Upper lobe of left lung (tissue), 6 donors: ENCODE measurements at regions not wholly inside any gene's neighbourhood (a gene's known extent, or its start where the extent isn't known, plus 50 kb on each side); places are given as distances from the start of the nearest gene placed in this dataset.

Source experiments
- ATAC-seq, 2 donors: fragments of 200-7000 bp; cut with Tn5 transposase; one replicate each; pipeline ENCODE4 v1.9.1; 2022; ENCODE audit warnings: mild to moderate bottlenecking in 2 of 2, moderate library complexity in 2 of 2; ENCODE audit not compliant: low FRiP score in 2 of 2
- DNase-seq, 2 donors: peaks; one replicate each; pipeline ENCODE4 v3.0.0-alpha.2; 2019 to 2020
- H3K27ac ChIP-seq, 4 donors: fragments of 200-600 bp; sonication (generic); one replicate each; pipeline ENCODE4 v1.5.1; 2016 to 2019
- H3K27me3 ChIP-seq, 4 donors: fragments of 200-600 bp; sonication (generic); one replicate each; pipeline ENCODE4 v1.5.1; 2017 to 2019
- H3K36me3 ChIP-seq, 4 donors: fragments of 200-600 bp; sonication (generic); one replicate each; pipeline ENCODE4 v1.5.1; 2016 to 2019
- H3K4me1 ChIP-seq, 4 donors: fragments of 200-600 bp; sonication (generic); one replicate each; pipeline ENCODE4 v1.5.1; 2018 to 2019
- H3K4me3 ChIP-seq, 4 donors: fragments of 200-600 bp; sonication (generic); one replicate each; pipeline ENCODE4 v1.5.1; 2017 to 2019; ENCODE audit warnings: mild to moderate bottlenecking in 2 of 4, moderate library complexity in 1 of 4
- H3K9me3 ChIP-seq, 4 donors: fragments of 200-600 bp; sonication (generic); one replicate each; pipeline ENCODE4 v1.5.1; 2018 to 2019
- EP300 ChIP-seq, 4 donors: sonication (generic); formaldehyde crosslinking; IDR thresholded peaks; one replicate each; pipeline ENCODE4 v1.5.1; 2017; ENCODE audit warnings: antibody characterized with exemption in 4 of 4, control low read depth in 2 of 4
- POLR2A ChIP-seq, 4 donors: fragments of 450-650 bp; IDR thresholded peaks; one replicate each; pipeline ENCODE4 v1.5.1; 2016 to 2017; ENCODE audit warnings: antibody characterized with exemption in 4 of 4, mild to moderate bottlenecking in 2 of 4
- POLR2AphosphoS5 ChIP-seq, 2 donors: sonication (generic); formaldehyde crosslinking; IDR thresholded peaks; one replicate each; pipeline ENCODE4 v1.5.1; 2017; ENCODE audit warnings: antibody characterized with exemption in 2 of 2
- WGBS, 2 donors: methylation state at CpG; one replicate each; pipeline ENCODE4 v1.1.5; 2017 to 2018; 5-methylcytosine and 5-hydroxymethylcytosine counted together
- TF ChIP-seq, protein P1 (sequence below), 6 experiments: fragments of 450-650 bp in 4 of 6; fragments of 200-600 bp in 2 of 6; sonication (generic) in 2 of 6; IDR thresholded peaks; one replicate each; pipeline ENCODE4 v1.5.1; 2016 to 2019; ENCODE audit warnings: antibody characterized with exemption in 6 of 6
- donor health status: DM: no; HTN: no; CAD: no; lungs with moderate emphysema.
- donor health status: DM: no; HTN: yes; CAD: no; lungs with severe emphysema.

DNA sequence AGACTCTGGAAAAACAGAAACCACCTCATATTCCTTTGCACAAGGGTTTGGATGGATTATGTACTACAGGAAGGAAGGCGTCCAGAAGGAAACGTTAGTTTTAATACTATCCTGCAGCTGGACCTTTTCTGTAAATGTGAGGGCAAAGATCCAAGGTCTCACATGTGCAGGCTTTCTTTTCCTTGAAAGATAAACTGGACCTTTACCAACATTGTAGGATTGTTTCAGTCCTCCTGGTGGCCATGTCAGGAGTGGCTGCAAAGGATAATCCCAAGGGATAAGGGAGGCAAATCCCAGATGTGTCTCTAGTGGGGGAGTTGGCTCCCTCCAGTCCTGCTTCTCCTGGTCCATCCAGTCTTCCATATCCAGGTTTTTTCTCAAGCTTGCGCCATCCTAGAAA lies 397.5 kb downstream of the HTR1A start:
- no peak for DNase-seq
- no peak for ATAC-seq
- Histone ChIP-seq H3K4me1 (no peaks in the 10 kb centered on the region), H3K36me3 (no peaks in the 10 kb centered on the region), H3K27me3 (no peaks in the 10 kb centered on the region), H3K4me3 (no peak overlapping the region), H3K27ac (no peak overlapping the region), H3K9me3 (peaks cover 0 to 16% (median 5%) of the 10 kb centered on the region in 4 donors)
- WGBS, 2 donors, result 80 to 82% methylated on average over 3 of the region's 3 CpGs
- TF ChIP-seq POLR2A (IDR thresholded peaks at IDR 0.05) (no peak), EP300 (IDR thresholded peaks at IDR 0.05) (no peak), POLR2AphosphoS5 (IDR thresholded peaks at IDR 0.05) (no peak)
- TF ChIP-seq, protein P1, sequence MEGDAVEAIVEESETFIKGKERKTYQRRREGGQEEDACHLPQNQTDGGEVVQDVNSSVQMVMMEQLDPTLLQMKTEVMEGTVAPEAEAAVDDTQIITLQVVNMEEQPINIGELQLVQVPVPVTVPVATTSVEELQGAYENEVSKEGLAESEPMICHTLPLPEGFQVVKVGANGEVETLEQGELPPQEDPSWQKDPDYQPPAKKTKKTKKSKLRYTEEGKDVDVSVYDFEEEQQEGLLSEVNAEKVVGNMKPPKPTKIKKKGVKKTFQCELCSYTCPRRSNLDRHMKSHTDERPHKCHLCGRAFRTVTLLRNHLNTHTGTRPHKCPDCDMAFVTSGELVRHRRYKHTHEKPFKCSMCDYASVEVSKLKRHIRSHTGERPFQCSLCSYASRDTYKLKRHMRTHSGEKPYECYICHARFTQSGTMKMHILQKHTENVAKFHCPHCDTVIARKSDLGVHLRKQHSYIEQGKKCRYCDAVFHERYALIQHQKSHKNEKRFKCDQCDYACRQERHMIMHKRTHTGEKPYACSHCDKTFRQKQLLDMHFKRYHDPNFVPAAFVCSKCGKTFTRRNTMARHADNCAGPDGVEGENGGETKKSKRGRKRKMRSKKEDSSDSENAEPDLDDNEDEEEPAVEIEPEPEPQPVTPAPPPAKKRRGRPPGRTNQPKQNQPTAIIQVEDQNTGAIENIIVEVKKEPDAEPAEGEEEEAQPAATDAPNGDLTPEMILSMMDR (IDR thresholded peaks at IDR 0.05), result no peak

DNA sequence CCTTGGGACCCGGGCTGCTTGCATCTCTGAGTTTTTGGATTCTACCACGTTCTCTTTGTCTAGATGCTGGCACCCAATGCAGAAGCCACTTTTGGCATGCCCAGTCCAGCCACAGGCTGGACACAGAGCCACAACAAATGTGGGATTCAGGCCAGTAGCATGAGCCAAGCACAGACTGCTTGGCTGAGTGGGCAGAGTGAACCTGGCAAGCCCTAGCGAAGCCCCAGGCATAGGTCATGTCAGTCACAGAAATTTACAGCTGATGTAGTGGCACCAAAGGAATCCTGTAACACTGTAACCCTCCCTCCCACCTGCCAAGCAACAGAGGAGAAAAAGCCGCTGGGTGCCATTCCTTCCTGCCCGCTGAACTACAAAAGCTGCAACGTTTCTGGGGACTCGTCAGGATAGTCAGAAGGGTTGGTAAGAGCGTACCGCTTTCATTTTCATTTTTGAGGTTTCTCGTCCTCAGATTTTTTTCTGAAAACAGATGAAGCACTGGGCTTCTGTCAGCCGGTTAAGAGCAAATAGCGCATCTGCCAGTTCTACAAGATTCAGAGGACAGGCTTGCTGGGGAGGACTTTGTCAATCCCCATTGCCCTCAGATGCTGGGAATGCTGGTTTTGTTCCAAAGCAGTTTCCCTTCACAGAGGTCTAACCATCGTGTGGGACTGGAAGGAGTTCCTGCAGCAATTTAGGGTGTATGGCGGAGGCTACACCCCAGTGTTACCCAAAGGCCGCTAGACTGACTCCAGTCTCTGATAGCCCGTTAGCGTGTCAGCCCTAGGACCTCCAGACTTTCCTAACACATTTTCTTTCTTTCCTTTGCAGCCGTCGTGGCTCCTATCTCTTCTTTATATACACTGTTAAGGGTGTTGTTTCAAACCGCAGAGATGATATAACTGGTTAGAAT lies 399.0 kb downstream of the HTR1A start:
- TF ChIP-seq POLR2AphosphoS5 (IDR thresholded peaks at IDR 0.05), result no peak
- no peak for TF ChIP-seq EP300 (IDR thresholded peaks at IDR 0.05)
- TF ChIP-seq, protein P1 (IDR thresholded peaks at IDR 0.05), result no peak
- no peak for TF ChIP-seq POLR2A (IDR thresholded peaks at IDR 0.05)
- DNase-seq (no peak), ATAC-seq (no peak)
- H3K27me3 ChIP-seq, result no peaks in the 10 kb centered on the region
- no peak overlapping the region for H3K27ac ChIP-seq
- H3K36me3 ChIP-seq, result no peaks in the 10 kb centered on the region
- no peaks in the 10 kb centered on the region for H3K4me1 ChIP-seq
- H3K9me3 ChIP-seq, result peaks cover 0 to 16% (median 5%) of the 10 kb centered on the region in 4 donors
- 88 to 90% methylated on average over 19 to 20 of the region's 20 CpGs for WGBS, 2 donors
- no peak overlapping the region for H3K4me3 ChIP-seq

DNA sequence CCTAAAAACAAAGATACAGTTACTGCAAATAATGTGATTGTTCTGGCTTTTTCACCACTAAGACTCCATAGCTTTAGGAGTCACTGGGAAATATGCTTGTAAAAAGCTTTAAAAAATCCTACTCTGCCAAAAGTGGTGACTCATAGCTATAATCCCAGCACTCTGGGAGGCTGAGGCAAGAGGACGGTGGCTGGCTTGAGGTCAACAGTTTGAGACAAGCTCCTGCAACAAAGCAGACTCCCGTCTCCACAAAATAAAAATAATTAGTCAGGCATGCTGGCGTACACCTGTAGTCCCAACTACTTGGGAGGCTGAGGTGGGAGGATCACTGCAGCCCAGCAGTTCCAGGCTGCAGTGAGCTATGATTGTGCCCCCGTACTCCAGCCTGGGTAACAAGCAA lies 406.4 kb downstream of the HTR1A start:
- H3K27ac ChIP-seq, result no peak overlapping the region
- H3K27me3 ChIP-seq, result no peaks in the 10 kb centered on the region
- TF ChIP-seq, protein P1 (IDR thresholded peaks at IDR 0.05), result no peak
- TF ChIP-seq POLR2A (IDR thresholded peaks at IDR 0.05) (no peak), EP300 (IDR thresholded peaks at IDR 0.05) (no peak), POLR2AphosphoS5 (IDR thresholded peaks at IDR 0.05) (no peak)
- peaks cover 0 to under 1% (median 0%) of the 10 kb centered on the region in 4 donors for H3K9me3 ChIP-seq
- ATAC-seq, result no peak
- no peak overlapping the region for H3K4me3 ChIP-seq
- 77 to 81% methylated on average over 4 of the region's 4 CpGs for WGBS, 2 donors
- no peaks in the 10 kb centered on the region for H3K36me3 ChIP-seq
- no peak for DNase-seq
- H3K4me1 ChIP-seq, result no peaks in the 10 kb centered on the region

DNA sequence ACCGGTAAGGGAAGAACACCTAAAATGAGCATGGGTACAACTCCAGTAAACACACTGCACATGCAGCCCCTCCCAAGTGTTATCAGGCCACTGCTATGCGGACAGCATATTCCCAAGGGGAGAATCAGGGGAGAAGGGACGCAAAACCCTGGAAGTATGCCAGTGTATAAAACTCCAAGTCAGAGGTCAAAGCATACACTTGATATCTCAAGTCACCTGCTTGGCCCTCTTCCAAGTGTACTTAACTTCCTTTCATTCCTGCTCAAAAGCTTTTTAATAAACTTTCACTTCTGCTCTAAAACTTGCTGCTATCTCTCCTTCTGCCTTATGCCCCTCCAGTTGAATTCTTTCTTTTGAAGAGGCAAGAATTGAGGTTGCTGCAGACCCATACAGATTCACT lies 408.1 kb downstream of the HTR1A start:
- H3K4me3 ChIP-seq, result no peak overlapping the region

More for the DNA sequence above, 408.1 kb downstream of the HTR1A start:
- no peaks in the 10 kb centered on the region for H3K9me3 ChIP-seq
- WGBS, 2 donors, result 42 to 70% methylated on average over 3 of the region's 3 CpGs
- no peaks in the 10 kb centered on the region for H3K4me1 ChIP-seq
- no peaks in the 10 kb centered on the region for H3K36me3 ChIP-seq
- no peak for DNase-seq
- ATAC-seq, result no peak
- TF ChIP-seq, protein P1 (IDR thresholded peaks at IDR 0.05), result no peak
- no peak for TF ChIP-seq POLR2AphosphoS5 (IDR thresholded peaks at IDR 0.05)
- TF ChIP-seq EP300 (IDR thresholded peaks at IDR 0.05), result no peak
- no peak for TF ChIP-seq POLR2A (IDR thresholded peaks at IDR 0.05)
- H3K27me3 ChIP-seq, result no peaks in the 10 kb centered on the region
- no peak overlapping the region for H3K27ac ChIP-seq
